ENCODE measurements at regions not wholly inside any gene's neighbourhood (a gene's known extent, or its start where the extent isn't known, plus 50 kb on each side); places are given as distances from the start of the nearest gene placed in this dataset.

DNA sequence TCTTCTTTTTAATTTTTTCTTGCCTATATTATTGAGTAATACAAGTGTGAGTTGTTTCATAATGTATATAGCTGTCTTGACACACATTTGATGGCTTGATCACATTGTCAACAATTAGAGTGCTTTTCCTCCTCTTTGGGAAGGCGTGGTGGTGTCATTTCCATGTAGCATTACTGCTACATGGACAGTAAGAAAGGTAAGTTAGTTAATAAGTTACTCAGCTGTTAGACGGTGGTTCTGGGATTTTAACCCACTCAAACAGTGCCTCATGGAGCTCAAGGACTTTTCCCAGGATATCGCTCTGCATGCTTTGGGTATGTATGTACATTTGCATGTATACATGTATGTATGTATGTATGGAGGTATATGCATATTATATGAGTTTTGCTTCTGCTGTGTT lies 94.6 kb downstream of the HAPSTR1 start:
- no peak for TF ChIP-seq ZFP3 (CRISPR knock-in tag; IDR thresholded peaks at IDR 0.05)
- no peak for TF ChIP-seq PPARA (CRISPR knock-in tag; IDR thresholded peaks at IDR 0.05; ENCODE audit: borderline replicate concordance)
- TF ChIP-seq SNAI2 (CRISPR knock-in tag; IDR thresholded peaks at IDR 0.05) = no peak

Measured in SK-N-SH treated with all-trans-retinoic acid at 6 μM for 48 hours (cell line).